ENCODE measurements at regions not wholly inside any gene's neighbourhood (a gene's known extent, or its start where the extent isn't known, plus 50 kb on each side); places are given as distances from the start of the nearest gene placed in this dataset.

- no peak overlapping the region for H3K4me2 ChIP-seq (ENCODE audit: insufficient read depth in 1 of 2, low read depth in 2 of 2, low read length in 2 of 2)
- TF ChIP-seq NANOG (IDR thresholded peaks at IDR 0.05; ENCODE audit: insufficient read depth, low read depth, low read length, poor library complexity, severe bottlenecking), result no peak
- no peak for TF ChIP-seq CBX5 (IDR thresholded peaks at IDR 0.05; ENCODE audit: low read depth, low read length)
- TF ChIP-seq MAFK (IDR thresholded peaks at IDR 0.05; ENCODE audit: low read depth, low read length), result no peak
- no peak for TF ChIP-seq EP300 (IDR thresholded peaks at IDR 0.05; ENCODE audit: borderline replicate concordance in 1 of 2, low read depth in 2 of 2, low read length in 2 of 2)
- TF ChIP-seq SUZ12 (IDR thresholded peaks at IDR 0.05; ENCODE audit: low read length), result no peak
- no peak for TF ChIP-seq ATF3 (IDR thresholded peaks at IDR 0.05; ENCODE audit: insufficient read depth, low read depth, low read length)
- TF ChIP-seq CEBPB (IDR thresholded peaks at IDR 0.05; ENCODE audit: low read depth, low read length), result no peak
- no peak for TF ChIP-seq ASH2L (IDR thresholded peaks at IDR 0.05; ENCODE audit: low read length)
- no peak for TF ChIP-seq JUN (IDR thresholded peaks at IDR 0.05; ENCODE audit: low read depth, low read length)
These were observed 622.4 kb downstream of the CHSY3 start for GRCh38 chr5:130526708-130527107.

More at GRCh38 chr5:130526708-130527107, 622.4 kb downstream of the CHSY3 start:
- no peaks in the 10 kb centered on the region for H3K23me2 ChIP-seq (ENCODE audit: low read depth, low read length)
- no peak overlapping the region for H3K23ac ChIP-seq (ENCODE audit: insufficient read length)
- H3K79me2 ChIP-seq (ENCODE audit: control insufficient read depth in 1 of 2, insufficient read depth in 2 of 2, low read length in 2 of 2), result no peaks in the 10 kb centered on the region
- POLR2A ChIA-PET (ENCODE audit: partially characterized antibody), result no interaction called here
- no peak overlapping the region for H3K4me3 ChIP-seq (ENCODE audit: extremely low read depth in 1 of 4, insufficient read depth in 2 of 4, low read depth in 3 of 4, low read length in 4 of 4)
- WGBS, 2 experiments (ENCODE audit: extremely low coverage in 1 of 2, insufficient coverage in 1 of 2, insufficient read length in 1 of 2, insufficient replicate concordance in 2 of 2, low coverage in 1 of 2, low lambda C conversion rate in 2 of 2, missing lambda C conversion rate in 1 of 2), result 94% methylated on average over 3 of the region's 3 CpGs; no CpG with 5 or more reads in 1 of the 2 experiments
- no peak overlapping the region for H2BK12ac ChIP-seq (ENCODE audit: low read depth, low read length)
- no peak overlapping the region for H2BK20ac ChIP-seq (ENCODE audit: low read length)
- no peaks in the 10 kb centered on the region for H3K36me3 ChIP-seq (ENCODE audit: control insufficient read depth in 2 of 4, insufficient read depth in 4 of 4, low read length in 3 of 4)
- H2AK5ac ChIP-seq (ENCODE audit: low read depth, low read length), result no peak overlapping the region
- H3K18ac ChIP-seq (ENCODE audit: extremely low read depth, low read length), result no peak overlapping the region
- H4K20me1 ChIP-seq (replicated peaks in 1 of 2; ENCODE audit: control insufficient read depth in 1 of 2, insufficient read depth in 2 of 2, low read length in 2 of 2), result no peaks in the 10 kb centered on the region
- no peak overlapping the region for H4K8ac ChIP-seq (ENCODE audit: extremely low read depth, insufficient read depth, low read length)
- H2BK5ac ChIP-seq (ENCODE audit: low read depth, low read length), result no peak overlapping the region
- no peak overlapping the region for H3K4ac ChIP-seq (replicated peaks; ENCODE audit: insufficient read length, low read depth, low read length)
- no peak overlapping the region for H3K56ac ChIP-seq (replicated peaks; ENCODE audit: insufficient read length, low read depth, low read length)
- H3K4me1 ChIP-seq (replicated peaks in 1 of 4; ENCODE audit: control insufficient read depth in 3 of 4, insufficient read depth in 4 of 4, low read length in 3 of 4), result no peaks in the 10 kb centered on the region
- no peak overlapping the region for H2BK120ac ChIP-seq (replicated peaks; ENCODE audit: low read depth, low read length)
- CTCF ChIA-PET (ENCODE audit: partially characterized antibody), result no interaction called here
- FAIRE-seq (no peak), DNase-seq (ENCODE audit: low read depth in 1 of 2, low spot score in 2 of 2) (no peak)
- H2AFZ ChIP-seq (ENCODE audit: low read length), result no peak overlapping the region
- H3K9me3 ChIP-seq (ENCODE audit: insufficient read depth in 2 of 2, low read depth in 1 of 2, low read length in 1 of 2), result no peaks in the 10 kb centered on the region
- no peak overlapping the region for H4K5ac ChIP-seq (ENCODE audit: insufficient read length, low read depth, low read length)
- H3K27ac ChIP-seq (ENCODE audit: low read depth, low read length), result no peak overlapping the region
- H3K27me3 ChIP-seq (replicated peaks in 1 of 4; ENCODE audit: control insufficient read depth in 3 of 4, extremely low read depth in 1 of 4, insufficient read depth in 3 of 4, low read length in 3 of 4), result no peaks in the 10 kb centered on the region
- no peaks in the 10 kb centered on the region for H3K79me1 ChIP-seq (ENCODE audit: low read depth, low read length)
- H2BK15ac ChIP-seq (ENCODE audit: low read length), result no peak overlapping the region
- no peak overlapping the region for H4K91ac ChIP-seq (replicated peaks; ENCODE audit: insufficient read length, low read length)
- no peak overlapping the region for H3K14ac ChIP-seq (ENCODE audit: insufficient read length)
- no peak overlapping the region for H3K9ac ChIP-seq (replicated peaks in 1 of 4; ENCODE audit: extremely low read depth in 1 of 4, low read depth in 3 of 4, low read length in 3 of 4)

Measured in H1 (cell line).